ENCODE measurements at regions not wholly inside any gene's neighbourhood (a gene's known extent, or its start where the extent isn't known, plus 50 kb on each side); places are given as distances from the start of the nearest gene placed in this dataset.

DNA sequence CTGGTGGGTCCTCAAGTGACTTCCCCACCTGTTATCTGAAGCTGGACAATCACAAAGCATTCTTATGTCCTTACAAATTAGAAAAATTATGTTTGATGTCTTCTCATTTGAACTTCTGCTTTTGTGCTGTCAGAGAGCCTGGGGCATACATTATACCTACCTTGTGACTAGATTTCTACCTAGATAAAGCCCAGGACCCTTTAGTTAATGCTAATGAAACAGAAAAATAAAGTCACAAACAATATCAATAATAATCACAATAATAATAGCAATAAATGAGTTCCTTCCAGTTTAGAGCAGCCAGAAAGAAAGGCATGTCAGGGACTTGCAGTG lies 456.4 kb downstream of the SETBP1 start:
- no peak for TF ChIP-seq POLR2A (IDR thresholded peaks at IDR 0.05)
- TF ChIP-seq, protein P1, sequence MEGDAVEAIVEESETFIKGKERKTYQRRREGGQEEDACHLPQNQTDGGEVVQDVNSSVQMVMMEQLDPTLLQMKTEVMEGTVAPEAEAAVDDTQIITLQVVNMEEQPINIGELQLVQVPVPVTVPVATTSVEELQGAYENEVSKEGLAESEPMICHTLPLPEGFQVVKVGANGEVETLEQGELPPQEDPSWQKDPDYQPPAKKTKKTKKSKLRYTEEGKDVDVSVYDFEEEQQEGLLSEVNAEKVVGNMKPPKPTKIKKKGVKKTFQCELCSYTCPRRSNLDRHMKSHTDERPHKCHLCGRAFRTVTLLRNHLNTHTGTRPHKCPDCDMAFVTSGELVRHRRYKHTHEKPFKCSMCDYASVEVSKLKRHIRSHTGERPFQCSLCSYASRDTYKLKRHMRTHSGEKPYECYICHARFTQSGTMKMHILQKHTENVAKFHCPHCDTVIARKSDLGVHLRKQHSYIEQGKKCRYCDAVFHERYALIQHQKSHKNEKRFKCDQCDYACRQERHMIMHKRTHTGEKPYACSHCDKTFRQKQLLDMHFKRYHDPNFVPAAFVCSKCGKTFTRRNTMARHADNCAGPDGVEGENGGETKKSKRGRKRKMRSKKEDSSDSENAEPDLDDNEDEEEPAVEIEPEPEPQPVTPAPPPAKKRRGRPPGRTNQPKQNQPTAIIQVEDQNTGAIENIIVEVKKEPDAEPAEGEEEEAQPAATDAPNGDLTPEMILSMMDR (IDR thresholded peaks at IDR 0.05): no peak

Data from right lobe of liver (tissue), 4 donors.